Activated CD4-positive, alpha-beta memory T cell treated with anti-CD3 and anti-CD28 coated beads for 36 hours (primary cell): ENCODE measurements at regions not wholly inside any gene's neighbourhood (a gene's known extent, or its start where the extent isn't known, plus 50 kb on each side); places are given as distances from the start of the nearest gene placed in this dataset.
"Not testable (repeated sequence)": the region's sequence is repeated elsewhere in the genome, so short reads cannot be mapped to it uniquely, and the experiment has no call there.

Source experiments
- CTCF ChIA-PET: fragments of 350-600 bp; sonication (Branson Sonifier 250); formaldehyde crosslinking; loops from one replicate; lab custom pipeline; 2021; ENCODE audit warnings: antibody characterized with exemption, inconsistent platforms; lab: Charles Lee
- POLR2A ChIA-PET: fragments of 350-600 bp; sonication (Branson Sonifier 250); formaldehyde crosslinking; loops from one replicate; lab custom pipeline; 2021; ENCODE audit warnings: antibody characterized with exemption; lab: Charles Lee
- DNase-seq: peaks from one replicate; pipeline ENCODE4 v3.0.0-alpha.2; 2020
- H3K27ac Mint-ChIP-seq: one replicate; pipeline ENCODE4 v1.8.0; 2021; ENCODE audit warnings: mixed read lengths
- H3K27me3 Mint-ChIP-seq: one replicate; pipeline ENCODE4 v1.8.0; 2021; ENCODE audit warnings: mixed read lengths
- H3K36me3 Mint-ChIP-seq: one replicate; pipeline ENCODE4 v1.8.0; 2021; ENCODE audit warnings: mixed read lengths
- H3K4me1 Mint-ChIP-seq: one replicate; pipeline ENCODE4 v1.8.0; 2021; ENCODE audit warnings: low read depth, mixed read lengths
- H3K4me3 Mint-ChIP-seq: one replicate; pipeline ENCODE4 v1.8.0; 2021; ENCODE audit warnings: mild to moderate bottlenecking, mixed read lengths
- H3K9me3 Mint-ChIP-seq: one replicate; pipeline ENCODE4 v1.8.0; 2021; ENCODE audit warnings: mixed read lengths
- intact Hi-C: fragments of 100-400 bp; cut with micrococcal nuclease; formaldehyde crosslinking; loops from one replicate; pipeline ENCODE4 v1.15.1; 2023

DNA sequence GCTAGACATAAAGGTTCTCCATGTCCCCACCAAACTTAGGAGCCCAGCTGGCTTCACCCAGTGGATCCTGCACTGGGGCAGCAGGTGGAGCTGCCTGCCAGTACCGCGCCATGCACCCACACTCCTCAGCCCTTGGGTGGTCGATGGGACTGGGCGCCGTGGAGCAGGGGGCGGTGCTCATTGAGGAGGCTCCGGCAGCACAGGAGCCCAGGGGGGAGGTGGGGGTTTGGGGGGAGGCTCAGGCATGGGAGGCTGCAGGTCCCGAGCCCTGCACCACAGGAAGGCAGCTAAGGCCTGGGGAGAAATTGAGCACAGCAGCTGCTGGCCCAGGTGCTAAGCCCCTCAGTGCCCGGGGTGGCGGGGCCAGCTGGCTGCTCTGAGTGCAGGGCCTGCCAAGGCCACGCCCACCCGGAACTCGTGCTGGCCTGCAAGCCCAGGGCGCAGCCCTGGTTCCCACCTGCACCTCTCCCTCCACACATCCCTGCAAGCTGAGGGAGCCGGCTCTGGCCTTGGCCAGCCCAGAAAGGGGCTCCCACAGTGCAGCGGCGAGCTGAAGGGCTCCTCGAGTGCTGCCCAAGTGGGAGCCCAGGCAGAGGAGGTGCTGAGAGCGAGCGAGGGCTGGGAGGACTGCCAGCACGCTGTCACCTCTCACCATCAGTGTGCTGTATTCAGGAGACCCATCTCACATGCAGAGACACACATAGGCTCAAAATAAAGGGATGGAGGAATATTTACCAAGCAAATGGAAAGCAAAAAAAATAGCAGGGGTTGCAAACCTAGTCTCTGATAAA is 422.5 kb downstream of the NUP35 start:
- H3K4me3 Mint-ChIP-seq, H3K27me3 Mint-ChIP-seq, CTCF ChIA-PET, H3K27ac Mint-ChIP-seq, intact Hi-C loops, H3K36me3 Mint-ChIP-seq, DNase-seq, POLR2A ChIA-PET, H3K4me1 Mint-ChIP-seq: not testable (repeated sequence)
- H3K9me3 Mint-ChIP-seq: peaks cover 57% of the 10 kb centered on the region

- no peaks in the 10 kb centered on the region for H3K4me1 Mint-ChIP-seq
- ChIA-PET CTCF (no interaction called here), POLR2A (no interaction called here)
- no peaks in the 10 kb centered on the region for H3K36me3 Mint-ChIP-seq
- H3K9me3 Mint-ChIP-seq: peaks cover 28% of the 10 kb centered on the region
- DNase-seq: no peak
- intact Hi-C loops: no loop called here
- H3K4me3 Mint-ChIP-seq: no peak overlapping the region
- H3K27me3 Mint-ChIP-seq: no peaks in the 10 kb centered on the region
- H3K27ac Mint-ChIP-seq: no peak overlapping the region
Observed at GRCh38 chr2:183552716-183553115, 428.5 kb downstream of the NUP35 start.

GRCh38 chr2:183564726-183565125 is 440.5 kb downstream of the NUP35 start:
- no peak for DNase-seq
- CTCF ChIA-PET: no interaction called here
- no peaks in the 10 kb centered on the region for H3K9me3 Mint-ChIP-seq
- no peak overlapping the region for H3K4me3 Mint-ChIP-seq
- intact Hi-C loops: no loop called here
- no peaks in the 10 kb centered on the region for H3K36me3 Mint-ChIP-seq
- no peaks in the 10 kb centered on the region for H3K4me1 Mint-ChIP-seq
- POLR2A ChIA-PET: no interaction called here
- no peak overlapping the region for H3K27ac Mint-ChIP-seq
- no peaks in the 10 kb centered on the region for H3K27me3 Mint-ChIP-seq

DNA sequence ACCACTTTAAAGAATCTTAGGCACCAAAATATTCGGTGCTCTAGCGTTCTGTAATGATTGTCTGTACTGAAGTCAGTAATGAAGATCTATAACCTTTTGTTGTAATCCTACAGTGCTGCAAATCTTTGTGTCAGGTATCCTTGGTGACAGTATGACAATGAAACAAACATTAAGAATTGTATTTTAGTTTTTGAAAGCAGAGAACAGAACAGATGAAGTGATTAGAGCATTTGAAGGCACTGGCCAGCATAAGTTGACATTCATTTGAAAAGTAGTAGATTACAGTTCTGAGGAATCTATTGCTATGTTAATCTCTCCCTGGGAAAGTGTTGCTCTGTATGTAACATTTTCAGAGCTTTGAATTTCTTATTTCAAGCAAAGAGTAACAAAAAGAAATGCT is 451.2 kb downstream of the NUP35 start:
- intact Hi-C loops: no loop called here
- Mint-ChIP-seq H3K4me1 (no peaks in the 10 kb centered on the region), H3K4me3 (no peak overlapping the region), H3K27me3 (no peaks in the 10 kb centered on the region), H3K9me3 (peaks cover 14% of the 10 kb centered on the region), H3K27ac (no peak overlapping the region), H3K36me3 (no peaks in the 10 kb centered on the region)
- no peak for DNase-seq
- ChIA-PET CTCF (no interaction called here), POLR2A (no interaction called here)

DNA sequence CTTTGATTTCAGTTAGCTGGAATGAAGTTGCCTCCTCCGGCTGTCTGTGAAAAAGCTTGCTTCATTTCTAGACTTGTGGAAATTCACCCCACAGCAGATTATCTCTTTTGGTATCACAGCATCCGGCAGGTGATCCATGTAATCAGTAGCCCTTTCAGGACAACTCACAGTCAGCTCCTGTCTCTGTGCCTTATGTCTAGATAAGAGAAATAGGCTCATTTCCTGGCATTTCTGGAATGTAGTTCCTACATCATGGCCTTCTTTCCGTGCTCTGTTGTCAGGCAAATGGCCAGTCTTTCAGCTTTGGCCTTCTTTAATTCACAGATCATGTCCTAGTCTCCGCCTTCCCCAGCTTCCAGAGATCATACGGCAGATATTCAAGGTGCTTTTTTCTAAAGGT is 455.4 kb downstream of the NUP35 start:
- POLR2A ChIA-PET: no interaction called here
- CTCF ChIA-PET: no interaction called here
- Mint-ChIP-seq H3K4me1 (no peaks in the 10 kb centered on the region), H3K36me3 (no peaks in the 10 kb centered on the region), H3K27ac (no peak overlapping the region), H3K27me3 (no peaks in the 10 kb centered on the region), H3K4me3 (no peak overlapping the region), H3K9me3 (peaks cover 8% of the 10 kb centered on the region)
- intact Hi-C loops: no loop called here
- DNase-seq: no peak

DNA sequence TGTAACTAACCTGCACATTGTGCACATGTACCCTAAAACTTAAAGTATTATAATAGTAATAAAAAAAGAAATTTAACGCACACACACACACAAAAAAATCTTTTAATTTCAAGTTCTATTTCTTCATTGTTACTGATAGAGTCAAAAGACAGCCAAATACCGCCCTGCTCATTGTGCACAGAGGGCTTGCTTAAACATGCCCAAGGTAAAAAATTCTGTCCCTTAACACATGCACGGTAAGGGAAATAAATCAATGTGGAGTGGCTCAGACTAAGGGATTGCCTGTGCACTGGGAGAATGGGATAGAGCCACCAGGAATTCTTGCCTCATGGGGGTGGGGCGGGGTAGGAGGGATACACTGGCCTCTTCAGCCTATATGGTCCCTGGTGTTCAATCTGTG is 468.0 kb downstream of the NUP35 start:
- ChIA-PET CTCF (no interaction called here), POLR2A (no interaction called here)
- Mint-ChIP-seq H3K4me1 (no peaks in the 10 kb centered on the region), H3K9me3 (peaks cover 8% of the 10 kb centered on the region), H3K27me3 (no peaks in the 10 kb centered on the region), H3K4me3 (no peak overlapping the region), H3K27ac (no peak overlapping the region), H3K36me3 (no peaks in the 10 kb centered on the region)
- intact Hi-C loops: no loop called here
- no peak for DNase-seq

GRCh38 chr2:183594150-183594549 is 469.9 kb downstream of the NUP35 start:
- H3K27me3 Mint-ChIP-seq: no peaks in the 10 kb centered on the region
- H3K4me3 Mint-ChIP-seq: no peak overlapping the region
- POLR2A ChIA-PET: no interaction called here
- no peak for DNase-seq
- intact Hi-C loops: no loop called here
- CTCF ChIA-PET: no interaction called here
- H3K4me1 Mint-ChIP-seq: no peaks in the 10 kb centered on the region
- no peaks in the 10 kb centered on the region for H3K36me3 Mint-ChIP-seq
- no peak overlapping the region for H3K27ac Mint-ChIP-seq
- peaks cover 8% of the 10 kb centered on the region for H3K9me3 Mint-ChIP-seq

GRCh38 chr2:183597841-183598240 is 473.6 kb downstream of the NUP35 start:
- no peak overlapping the region for H3K27ac Mint-ChIP-seq
- H3K27me3 Mint-ChIP-seq: no peaks in the 10 kb centered on the region
- ChIA-PET CTCF (no interaction called here), POLR2A (no interaction called here)
- DNase-seq: no peak
- H3K9me3 Mint-ChIP-seq: peaks cover 2% of the 10 kb centered on the region
- intact Hi-C loops: no loop called here
- no peak overlapping the region for H3K4me3 Mint-ChIP-seq
- no peaks in the 10 kb centered on the region for H3K4me1 Mint-ChIP-seq
- H3K36me3 Mint-ChIP-seq: no peaks in the 10 kb centered on the region

DNA sequence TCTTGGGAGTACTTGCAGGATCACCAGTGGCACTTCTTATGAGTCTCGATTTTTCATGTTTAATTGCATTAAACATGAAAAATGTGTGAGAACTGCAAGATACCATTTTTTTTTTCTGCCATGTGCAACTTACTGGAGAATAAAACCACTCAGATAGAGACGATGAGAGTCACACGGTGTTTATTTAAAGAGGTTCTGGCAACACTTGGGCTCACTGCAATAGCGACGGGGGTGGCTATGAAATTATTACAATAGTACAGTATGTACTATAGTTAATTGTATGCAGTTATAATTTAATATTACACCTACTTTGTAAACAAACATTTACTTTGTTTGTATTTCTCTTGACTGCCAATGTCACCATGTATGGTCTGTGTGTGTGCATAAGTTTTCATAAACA is 479.8 kb downstream of the NUP35 start:
- Mint-ChIP-seq H3K9me3 (no peaks in the 10 kb centered on the region), H3K27me3 (no peaks in the 10 kb centered on the region), H3K36me3 (no peaks in the 10 kb centered on the region), H3K27ac (no peak overlapping the region), H3K4me1 (no peaks in the 10 kb centered on the region), H3K4me3 (no peak overlapping the region)
- POLR2A ChIA-PET: no interaction called here
- DNase-seq: no peak
- CTCF ChIA-PET: no interaction called here
- intact Hi-C loops: no loop called here

GRCh38 chr2:183605440-183605839 is 481.2 kb downstream of the NUP35 start:
- DNase-seq: no peak
- intact Hi-C loops: no loop called here
- no peaks in the 10 kb centered on the region for H3K4me1 Mint-ChIP-seq
- no peak overlapping the region for H3K4me3 Mint-ChIP-seq
- H3K27ac Mint-ChIP-seq: no peak overlapping the region
- CTCF ChIA-PET: no interaction called here
- POLR2A ChIA-PET: no interaction called here
- no peaks in the 10 kb centered on the region for H3K36me3 Mint-ChIP-seq
- H3K9me3 Mint-ChIP-seq: no peaks in the 10 kb centered on the region
- H3K27me3 Mint-ChIP-seq: no peaks in the 10 kb centered on the region

DNA sequence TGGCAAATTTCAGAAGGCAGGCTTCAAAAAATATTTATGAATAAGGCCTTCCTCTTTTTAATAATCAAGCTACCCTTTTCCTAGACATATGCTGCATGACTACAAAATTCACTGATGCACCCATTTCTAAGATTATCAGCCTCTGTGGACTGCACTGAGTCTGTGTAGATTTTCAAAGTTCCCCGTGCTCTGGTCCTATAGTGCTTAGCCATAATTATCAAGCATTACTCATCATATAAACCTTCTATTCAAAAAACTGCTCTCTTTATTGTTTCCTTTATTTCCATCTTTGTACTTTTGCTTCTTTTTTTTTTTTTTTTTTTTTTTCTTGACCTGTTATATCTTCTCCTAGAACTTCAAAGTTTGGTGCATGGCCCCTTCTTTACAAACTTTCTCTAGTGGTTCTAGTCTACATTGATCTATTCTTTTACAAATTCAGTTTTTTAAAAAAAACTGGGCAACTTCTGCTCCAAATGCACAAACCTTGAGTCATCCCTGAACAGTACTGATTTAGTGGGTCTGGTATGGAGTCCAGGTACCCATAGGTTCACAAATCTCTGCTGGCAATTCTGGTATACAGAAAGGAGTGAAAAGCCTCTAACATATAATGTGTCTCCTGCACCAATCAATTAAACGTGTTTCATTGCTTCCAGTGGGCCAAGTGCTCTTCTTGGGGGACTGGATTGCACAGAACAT is 481.9 kb downstream of the NUP35 start:
- Mint-ChIP-seq H3K27me3 (no peaks in the 10 kb centered on the region), H3K36me3 (no peaks in the 10 kb centered on the region), H3K4me1 (no peaks in the 10 kb centered on the region), H3K9me3 (no peaks in the 10 kb centered on the region), H3K27ac (no peak overlapping the region), H3K4me3 (no peak overlapping the region)
- intact Hi-C loops: no loop called here
- POLR2A ChIA-PET: no interaction called here
- CTCF ChIA-PET: no interaction called here
- DNase-seq: no peak

GRCh38 chr2:183606718-183607085 is 482.5 kb downstream of the NUP35 start:
- no peaks in the 10 kb centered on the region for H3K9me3 Mint-ChIP-seq
- no peak for DNase-seq
- ChIA-PET POLR2A (no interaction called here), CTCF (no interaction called here)
- H3K36me3 Mint-ChIP-seq: no peaks in the 10 kb centered on the region
- intact Hi-C loops: no loop called here
- no peaks in the 10 kb centered on the region for H3K4me1 Mint-ChIP-seq
- H3K27ac Mint-ChIP-seq: no peak overlapping the region
- no peaks in the 10 kb centered on the region for H3K27me3 Mint-ChIP-seq
- no peak overlapping the region for H3K4me3 Mint-ChIP-seq

DNA sequence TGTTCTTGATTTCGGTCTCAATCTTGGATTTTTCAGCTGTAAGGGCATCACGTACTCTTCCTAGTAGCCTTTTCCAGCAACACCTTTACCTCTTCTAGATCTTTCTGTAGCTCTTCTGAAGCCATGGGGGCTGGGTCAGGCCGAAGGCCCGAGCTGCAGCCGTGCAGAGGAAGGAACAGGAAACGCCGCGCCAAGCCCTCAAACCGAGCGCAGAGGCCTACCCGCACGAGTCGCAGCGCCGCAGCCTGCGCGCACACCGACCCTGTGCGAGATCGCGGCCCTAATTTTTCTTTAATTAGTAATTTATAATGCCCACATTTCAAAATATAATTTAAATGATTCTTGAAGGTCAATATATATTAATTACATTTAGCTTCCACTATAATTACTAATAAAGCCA is 483.8 kb downstream of the NUP35 start:
- no peaks in the 10 kb centered on the region for H3K4me1 Mint-ChIP-seq
- POLR2A ChIA-PET: no interaction called here
- intact Hi-C loops: no loop called here

More for the DNA sequence above, 483.8 kb downstream of the NUP35 start:
- Mint-ChIP-seq H3K27me3 (no peaks in the 10 kb centered on the region), H3K9me3 (peaks cover 3% of the 10 kb centered on the region), H3K4me3 (no peak overlapping the region), H3K27ac (no peak overlapping the region), H3K36me3 (no peaks in the 10 kb centered on the region)
- DNase-seq: no peak
- CTCF ChIA-PET: no interaction called here
